KMS-11 (cell line): ENCODE measurements at regions not wholly inside any gene's neighbourhood (a gene's known extent, or its start where the extent isn't known, plus 50 kb on each side); places are given as distances from the start of the nearest gene placed in this dataset.

Source experiments
- H2AFZ ChIP-seq: fragments of 200-600 bp; sonication (generic); 2 replicates; pipeline ENCODE4 v1.6.1; 2016; ENCODE audit warnings: antibody characterized with exemption, mixed run types, low read depth
- H3K27ac ChIP-seq: fragments of 200-600 bp; sonication (generic); 2 replicates; pipeline ENCODE4 v1.6.1; 2016; ENCODE audit warnings: mild to moderate bottlenecking, mixed run types
- H3K27me3 ChIP-seq: fragments of 200-600 bp; sonication (generic); 2 replicates; pipeline ENCODE4 v1.6.1; 2017; ENCODE audit warnings: mild to moderate bottlenecking, low read depth, mixed run types, moderate library complexity; ENCODE audit not compliant: insufficient read depth
- H3K36me3 ChIP-seq: fragments of 200-600 bp; sonication (generic); 2 replicates; pipeline ENCODE4 v1.6.1; 2017; ENCODE audit warnings: mild to moderate bottlenecking, mixed run types; ENCODE audit not compliant: insufficient read depth
- H3K4me1 ChIP-seq: fragments of 200-600 bp; sonication (generic); 2 replicates; pipeline ENCODE4 v1.6.1; 2016; ENCODE audit warnings: mild to moderate bottlenecking, low read depth, mixed run types; ENCODE audit not compliant: poor library complexity, severe bottlenecking
- H3K4me2 ChIP-seq: fragments of 200-600 bp; sonication (generic); 2 replicates; pipeline ENCODE4 v1.7.0; 2016; ENCODE audit warnings: mild to moderate bottlenecking, mixed run types
- H3K4me3 ChIP-seq: fragments of 200-600 bp; sonication (generic); IDR thresholded peaks from 2 replicates; pipeline ENCODE4 v1.6.1; 2017; ENCODE audit warnings: low read depth, low read length, mixed read lengths; ENCODE audit not compliant: insufficient read depth
- H3K79me2 ChIP-seq: fragments of 200-600 bp; sonication (generic); 2 replicates; pipeline ENCODE4 v1.6.1; 2016; ENCODE audit warnings: low read depth, mixed run types; ENCODE audit not compliant: insufficient read depth
- H3K9ac ChIP-seq: fragments of 200-600 bp; sonication (generic); 2 replicates; pipeline ENCODE4 v1.6.1; 2016; ENCODE audit warnings: mild to moderate bottlenecking, mixed run types
- H4K20me1 ChIP-seq: fragments of 200-600 bp; sonication (generic); 2 replicates; pipeline ENCODE4 v1.6.1; 2016; ENCODE audit warnings: mild to moderate bottlenecking, mixed run types; ENCODE audit not compliant: insufficient read depth
- CTCF ChIP-seq: fragments of 200-600 bp; sonication (generic); conservative IDR thresholded peaks from 2 replicates; pipeline ENCODE4 v1.6.1; 2017; ENCODE audit warnings: low read depth, mild to moderate bottlenecking, antibody characterized with exemption, low read length, moderate library complexity, mixed read lengths

- Histone ChIP-seq H3K27me3 (no peaks in the 10 kb centered on the region), H4K20me1 (no peaks in the 10 kb centered on the region), H3K27ac (no peak overlapping the region), H3K79me2 (no peaks in the 10 kb centered on the region), H3K36me3 (no peaks in the 10 kb centered on the region), H3K4me2 (peak overlapping the region; percentile 96), H2AFZ (peak overlapping the region; percentile 47), H3K4me1 (peaks cover 8% of the 10 kb centered on the region), H3K4me3 (no peak overlapping the region), H3K9ac (no peak overlapping the region; the same call in 1 of the 2 replicates)
- no peak for TF ChIP-seq CTCF
Observed at GRCh38 chr6:27754408-27754782, 157.8 kb downstream of the OR2B2 start.

- Histone ChIP-seq H3K4me1 (peaks cover 8% of the 10 kb centered on the region), H3K79me2 (no peaks in the 10 kb centered on the region), H3K9ac (no peak overlapping the region; the same call in 1 of the 2 replicates), H3K4me2 (peak overlapping the region; percentile 96), H3K36me3 (no peaks in the 10 kb centered on the region), H4K20me1 (no peaks in the 10 kb centered on the region), H3K27ac (no peak overlapping the region), H2AFZ (peak overlapping the region; percentile 47), H3K4me3 (no peak overlapping the region), H3K27me3 (no peaks in the 10 kb centered on the region)
- TF ChIP-seq CTCF: 0 out of 2 replicates have a peak, but pooled peaks have one; percentile 18
Observed at GRCh38 chr6:27753668-27754407, 158.4 kb downstream of the OR2B2 start.

- H3K4me2 ChIP-seq: peak overlapping the region; percentile 49; the same call in 1 of the 2 replicates
- peak overlapping the region; percentile 32 for H3K4me3 ChIP-seq
- peak overlapping the region; percentile 69 for H3K9ac ChIP-seq
- peak; percentile 84 for TF ChIP-seq CTCF
- peak overlapping the region; percentile 63 for H3K27ac ChIP-seq
- no peaks in the 10 kb centered on the region for H3K27me3 ChIP-seq
- H2AFZ ChIP-seq: peak overlapping the region; percentile 79
- no peaks in the 10 kb centered on the region for H3K36me3 ChIP-seq
- no peaks in the 10 kb centered on the region for H4K20me1 ChIP-seq
- H3K4me1 ChIP-seq: peaks cover 8% of the 10 kb centered on the region
- no peaks in the 10 kb centered on the region for H3K79me2 ChIP-seq
Observed at GRCh38 chr6:27752038-27752885, 159.9 kb downstream of the OR2B2 start.

- Histone ChIP-seq H3K9ac (no peak overlapping the region), H3K4me1 (peaks cover 8% of the 10 kb centered on the region), H3K4me3 (no peak overlapping the region), H4K20me1 (no peaks in the 10 kb centered on the region), H3K79me2 (no peaks in the 10 kb centered on the region), H2AFZ (no peak overlapping the region), H3K36me3 (no peaks in the 10 kb centered on the region), H3K4me2 (no peak overlapping the region), H3K27me3 (no peaks in the 10 kb centered on the region), H3K27ac (no peak overlapping the region)
- no peak for TF ChIP-seq CTCF
Observed at GRCh38 chr6:27748661-27749060, 163.5 kb downstream of the OR2B2 start.
